HG03457 (cell line): ENCODE measurements at regions not wholly inside any gene's neighbourhood (a gene's known extent, or its start where the extent isn't known, plus 50 kb on each side); places are given as distances from the start of the nearest gene placed in this dataset.

Source experiments
- ATAC-seq: cut with Tn5 transposase; IDR thresholded peaks from one replicate; pipeline ENCODE4 v1.9.1; 2021; ENCODE audit warnings: moderate number of reproducible peaks; ENCODE audit not compliant: unreplicated experiment

GRCh38 chr3:43932921-43933320 lies 242.2 kb downstream of the ABHD5 start:
- no peak for ATAC-seq

GRCh38 chr3:43948013-43948412 lies 257.3 kb downstream of the ABHD5 start:
- ATAC-seq, result no peak

GRCh38 chr3:43949594-43949993 lies 258.9 kb downstream of the ABHD5 start:
- ATAC-seq, result no peak

GRCh38 chr3:43950775-43951174 lies 260.0 kb downstream of the ABHD5 start:
- no peak for ATAC-seq

- ATAC-seq, result no peak
Observed at GRCh38 chr3:43951813-43952212, 261.1 kb downstream of the ABHD5 start.

- no peak for ATAC-seq
Observed at GRCh38 chr3:43953380-43953779, 262.6 kb downstream of the ABHD5 start.

GRCh38 chr3:43953814-43954692 lies 263.3 kb downstream of the ABHD5 start:
- no peak for ATAC-seq

GRCh38 chr3:43956945-43957344 lies 266.2 kb downstream of the ABHD5 start:
- ATAC-seq, result no peak

GRCh38 chr3:43957553-43957952 lies 266.8 kb downstream of the ABHD5 start:
- no peak for ATAC-seq

GRCh38 chr3:43958005-43958770 lies 267.4 kb downstream of the ABHD5 start:
- no peak for ATAC-seq

GRCh38 chr3:43958973-43959372 lies 268.2 kb downstream of the ABHD5 start:
- no peak for ATAC-seq

- ATAC-seq, result no peak
Observed at GRCh38 chr3:43959498-43960447, 269.0 kb downstream of the ABHD5 start.

GRCh38 chr3:43960448-43960840 lies 269.7 kb downstream of the ABHD5 start:
- ATAC-seq, result no peak

- ATAC-seq, result no peak
Observed at GRCh38 chr3:43962043-43962442, 271.3 kb downstream of the ABHD5 start.

GRCh38 chr3:43963208-43963607 lies 272.5 kb downstream of the ABHD5 start:
- ATAC-seq, result no peak

GRCh38 chr3:43964640-43965039 lies 273.9 kb downstream of the ABHD5 start:
- no peak for ATAC-seq

GRCh38 chr3:43965656-43966055 lies 274.9 kb downstream of the ABHD5 start:
- ATAC-seq, result no peak

- no peak for ATAC-seq
Observed at GRCh38 chr3:43966126-43966525, 275.4 kb downstream of the ABHD5 start.

GRCh38 chr3:43966530-43966929 lies 275.2 kb upstream of the TOPAZ1 start:
- ATAC-seq, result no peak

- no peak for ATAC-seq
Observed at GRCh38 chr3:43968465-43968864, 273.2 kb upstream of the TOPAZ1 start.

- no peak for ATAC-seq
Observed at GRCh38 chr3:43969944-43970343, 271.7 kb upstream of the TOPAZ1 start.
